WERI-Rb-1 (cell line): ENCODE measurements at regions not wholly inside any gene's neighbourhood (a gene's known extent, or its start where the extent isn't known, plus 50 kb on each side); places are given as distances from the start of the nearest gene placed in this dataset.

ENCODE experiments used
- DNase-seq: peaks from one replicate; pipeline ENCODE4 v3.0.0-alpha.2; 2020
- H3K27ac ChIP-seq: fragments of 250-450 bp; sonication (Bioruptor Pico); 2 replicates; pipeline ENCODE4 v1.5.1; 2020; ENCODE audit warnings: mild to moderate bottlenecking, moderate library complexity
- H3K27me3 ChIP-seq: fragments of 250-450 bp; sonication (Bioruptor Pico); 2 replicates; pipeline ENCODE4 v1.5.1; 2021; ENCODE audit warnings: mild to moderate bottlenecking, low read depth, moderate library complexity; ENCODE audit not compliant: insufficient read depth, severe bottlenecking
- H3K36me3 ChIP-seq: fragments of 250-450 bp; sonication (Bioruptor Pico); 2 replicates; pipeline ENCODE4 v1.5.1; 2020; ENCODE audit warnings: mild to moderate bottlenecking, moderate library complexity
- H3K4me3 ChIP-seq: 2 replicates; pipeline ENCODE4 v1.5.1; 2011; ENCODE audit warnings: low read depth, mild to moderate bottlenecking, control low read depth, low read length
- H3K9me3 ChIP-seq: fragments of 250-450 bp; sonication (Bioruptor Pico); 2 replicates; pipeline ENCODE4 v1.5.1; 2021; ENCODE audit warnings: mild to moderate bottlenecking, moderate library complexity; ENCODE audit not compliant: severe bottlenecking
- TF ChIP-seq, protein P1 (sequence below): IDR thresholded peaks from 2 replicates; pipeline ENCODE4 v1.5.1; 2011; ENCODE audit warnings: low read depth, mild to moderate bottlenecking, control low read depth, inconsistent platforms, low read length

DNA sequence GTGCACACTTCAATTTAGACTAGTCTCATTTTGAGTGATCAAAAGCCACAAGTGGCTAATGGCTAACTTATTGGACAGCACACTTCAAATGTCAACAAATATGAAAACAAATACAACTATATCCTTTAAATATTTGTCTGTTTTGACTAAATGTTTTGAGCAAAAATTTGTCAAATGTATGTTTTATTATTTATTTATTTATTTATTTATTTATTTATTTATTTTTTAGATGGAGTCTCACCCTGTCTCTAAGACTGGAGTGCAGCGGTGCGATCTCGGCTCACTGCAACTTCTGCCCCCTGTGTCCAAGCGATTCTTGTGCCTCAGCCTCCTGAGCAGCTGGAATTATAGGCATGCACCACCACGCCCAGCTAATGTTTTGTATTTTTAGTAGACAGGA, 1392.1 kb upstream of the WWC1 start:
- TF ChIP-seq, protein P1, sequence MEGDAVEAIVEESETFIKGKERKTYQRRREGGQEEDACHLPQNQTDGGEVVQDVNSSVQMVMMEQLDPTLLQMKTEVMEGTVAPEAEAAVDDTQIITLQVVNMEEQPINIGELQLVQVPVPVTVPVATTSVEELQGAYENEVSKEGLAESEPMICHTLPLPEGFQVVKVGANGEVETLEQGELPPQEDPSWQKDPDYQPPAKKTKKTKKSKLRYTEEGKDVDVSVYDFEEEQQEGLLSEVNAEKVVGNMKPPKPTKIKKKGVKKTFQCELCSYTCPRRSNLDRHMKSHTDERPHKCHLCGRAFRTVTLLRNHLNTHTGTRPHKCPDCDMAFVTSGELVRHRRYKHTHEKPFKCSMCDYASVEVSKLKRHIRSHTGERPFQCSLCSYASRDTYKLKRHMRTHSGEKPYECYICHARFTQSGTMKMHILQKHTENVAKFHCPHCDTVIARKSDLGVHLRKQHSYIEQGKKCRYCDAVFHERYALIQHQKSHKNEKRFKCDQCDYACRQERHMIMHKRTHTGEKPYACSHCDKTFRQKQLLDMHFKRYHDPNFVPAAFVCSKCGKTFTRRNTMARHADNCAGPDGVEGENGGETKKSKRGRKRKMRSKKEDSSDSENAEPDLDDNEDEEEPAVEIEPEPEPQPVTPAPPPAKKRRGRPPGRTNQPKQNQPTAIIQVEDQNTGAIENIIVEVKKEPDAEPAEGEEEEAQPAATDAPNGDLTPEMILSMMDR = no peak
- Histone ChIP-seq H3K27me3 (no peaks in the 10 kb centered on the region), H3K27ac (no peak overlapping the region), H3K36me3 (no peaks in the 10 kb centered on the region), H3K4me3 (no peak overlapping the region), H3K9me3 (no peaks in the 10 kb centered on the region)
- no peak for DNase-seq

GRCh38 chr5:166904571-166904970, 1386.9 kb upstream of the WWC1 start:
- TF ChIP-seq, protein P1 = no peak
- Histone ChIP-seq H3K27me3 (no peaks in the 10 kb centered on the region), H3K27ac (no peak overlapping the region), H3K36me3 (no peaks in the 10 kb centered on the region), H3K9me3 (no peaks in the 10 kb centered on the region), H3K4me3 (no peak overlapping the region)
- no peak for DNase-seq

DNA sequence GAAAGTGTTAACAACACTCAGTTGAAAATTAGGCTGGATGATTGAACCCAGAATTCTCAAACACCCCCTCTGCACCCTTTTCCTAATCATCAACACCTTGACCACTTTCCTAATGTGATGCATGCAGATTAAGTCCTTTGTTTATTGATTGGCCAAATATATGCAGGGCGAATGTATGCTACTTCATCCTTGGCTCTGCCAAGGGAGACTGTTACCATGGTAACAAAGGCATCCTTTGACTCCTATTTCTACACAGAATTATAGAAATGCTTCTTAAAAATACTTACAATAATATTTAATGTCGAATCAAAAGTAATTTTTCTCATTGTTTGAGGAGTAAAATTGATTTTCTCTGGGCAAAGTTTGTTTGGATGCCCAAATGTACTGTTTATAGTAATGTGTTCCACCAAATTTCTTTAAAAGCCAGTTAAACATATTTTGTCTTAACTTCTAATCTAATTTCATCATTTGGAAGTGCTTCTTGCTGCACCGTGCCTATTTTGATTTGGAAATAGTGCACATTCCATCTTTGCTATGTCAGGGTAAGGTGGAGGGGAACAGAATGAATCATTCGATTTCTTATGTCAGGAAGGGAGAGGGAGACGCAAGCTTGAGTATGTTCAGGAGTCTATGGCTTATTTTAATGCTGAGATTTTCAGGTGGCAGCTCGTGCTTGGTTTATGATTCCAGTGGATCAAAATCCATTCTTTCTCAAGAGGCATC, 1384.3 kb upstream of the WWC1 start:
- Histone ChIP-seq H3K9me3 (no peaks in the 10 kb centered on the region), H3K36me3 (no peaks in the 10 kb centered on the region), H3K27ac (no peak overlapping the region), H3K4me3 (no peak overlapping the region), H3K27me3 (no peaks in the 10 kb centered on the region)
- TF ChIP-seq, protein P1 = no peak
- no peak for DNase-seq

- TF ChIP-seq, protein P1 = no peak
- peak; percentile 38 for DNase-seq
These were observed 1382.4 kb upstream of the WWC1 start for GRCh38 chr5:166909040-166909439.

DNA sequence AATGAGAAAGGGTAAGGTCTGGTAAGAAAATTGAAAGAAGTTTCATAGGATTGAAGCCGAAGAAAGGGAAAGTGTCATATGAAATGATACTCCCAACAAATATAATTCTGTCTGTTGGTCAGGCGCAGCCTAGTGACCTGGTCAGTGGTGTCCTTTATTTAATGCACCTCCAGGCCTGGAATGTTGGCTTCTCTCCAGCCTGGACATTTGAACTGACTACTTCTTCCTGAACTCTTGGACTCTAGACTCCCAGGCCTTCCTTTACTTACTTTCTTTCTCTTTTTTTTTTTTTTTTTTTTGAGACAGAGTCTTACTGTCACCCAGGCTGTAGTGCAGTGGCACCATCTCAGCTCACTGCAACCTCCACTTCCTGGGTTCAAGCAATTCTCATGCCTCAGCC, 1381.5 kb upstream of the WWC1 start:
- Histone ChIP-seq H3K27me3 (no peaks in the 10 kb centered on the region), H3K36me3 (no peaks in the 10 kb centered on the region), H3K9me3 (no peaks in the 10 kb centered on the region), H3K4me3 (no peak overlapping the region), H3K27ac (no peak overlapping the region)
- no peak for DNase-seq
- TF ChIP-seq, protein P1 = no peak

More at GRCh38 chr5:166909040-166909439, 1382.4 kb upstream of the WWC1 start:
- Histone ChIP-seq H3K9me3 (no peaks in the 10 kb centered on the region), H3K36me3 (no peaks in the 10 kb centered on the region), H3K27me3 (no peaks in the 10 kb centered on the region), H3K27ac (no peak overlapping the region), H3K4me3 (no peak overlapping the region)

- no peaks in the 10 kb centered on the region for H3K27me3 ChIP-seq
- H3K36me3 ChIP-seq = no peaks in the 10 kb centered on the region
- no peak overlapping the region for H3K4me3 ChIP-seq
- H3K9me3 ChIP-seq = no peaks in the 10 kb centered on the region
- TF ChIP-seq, protein P1 = no peak
- DNase-seq = no peak
- no peak overlapping the region for H3K27ac ChIP-seq
These were observed 1380.5 kb upstream of the WWC1 start for GRCh38 chr5:166910995-166911394.
